NT2/D1 (cell line): ENCODE measurements at regions not wholly inside any gene's neighbourhood (a gene's known extent, or its start where the extent isn't known, plus 50 kb on each side); places are given as distances from the start of the nearest gene placed in this dataset.

Source experiments
- DNase-seq: peaks from one replicate; pipeline ENCODE4 v3.0.0-alpha.2; 2011; ENCODE audit warnings: low read depth, low spot score
- H3K27me3 ChIP-seq: 2 replicates; pipeline ENCODE4 v1.6.0; 2011; ENCODE audit warnings: mild to moderate bottlenecking; ENCODE audit not compliant: insufficient read length, insufficient read depth
- H3K36me3 ChIP-seq: 2 replicates; pipeline ENCODE4 v1.6.1; 2011; ENCODE audit warnings: mild to moderate bottlenecking, low read length, mixed read lengths; ENCODE audit not compliant: insufficient read depth, insufficient read length
- H3K4me1 ChIP-seq: 2 replicates; pipeline ENCODE4 v1.5.1; 2011; ENCODE audit not compliant: insufficient read depth, insufficient read length
- H3K4me3 ChIP-seq: 2 replicates; pipeline ENCODE4 v1.5.1; 2011; ENCODE audit warnings: low read depth; ENCODE audit not compliant: insufficient read length
- H3K9ac ChIP-seq: 2 replicates; pipeline ENCODE4 v1.6.0; 2011; ENCODE audit warnings: low read depth; ENCODE audit not compliant: insufficient read length
- H3K9me3 ChIP-seq: 2 replicates; pipeline ENCODE4 v1.5.1; 2011; ENCODE audit warnings: mild to moderate bottlenecking, low read length; ENCODE audit not compliant: insufficient read depth
- SUZ12 ChIP-seq: IDR thresholded peaks from 2 replicates; pipeline ENCODE4 v1.6.1; 2011; ENCODE audit not compliant: insufficient read length, insufficient read depth; ENCODE audit errors: extremely low read depth
- YY1 ChIP-seq: IDR thresholded peaks from 2 replicates; pipeline ENCODE4 v1.6.1; 2011; ENCODE audit not compliant: insufficient read length, insufficient read depth
- ZNF274 ChIP-seq: IDR thresholded peaks from 2 replicates; pipeline ENCODE4 v1.6.1; 2011; ENCODE audit warnings: mild to moderate bottlenecking, low read depth, low read length

DNA sequence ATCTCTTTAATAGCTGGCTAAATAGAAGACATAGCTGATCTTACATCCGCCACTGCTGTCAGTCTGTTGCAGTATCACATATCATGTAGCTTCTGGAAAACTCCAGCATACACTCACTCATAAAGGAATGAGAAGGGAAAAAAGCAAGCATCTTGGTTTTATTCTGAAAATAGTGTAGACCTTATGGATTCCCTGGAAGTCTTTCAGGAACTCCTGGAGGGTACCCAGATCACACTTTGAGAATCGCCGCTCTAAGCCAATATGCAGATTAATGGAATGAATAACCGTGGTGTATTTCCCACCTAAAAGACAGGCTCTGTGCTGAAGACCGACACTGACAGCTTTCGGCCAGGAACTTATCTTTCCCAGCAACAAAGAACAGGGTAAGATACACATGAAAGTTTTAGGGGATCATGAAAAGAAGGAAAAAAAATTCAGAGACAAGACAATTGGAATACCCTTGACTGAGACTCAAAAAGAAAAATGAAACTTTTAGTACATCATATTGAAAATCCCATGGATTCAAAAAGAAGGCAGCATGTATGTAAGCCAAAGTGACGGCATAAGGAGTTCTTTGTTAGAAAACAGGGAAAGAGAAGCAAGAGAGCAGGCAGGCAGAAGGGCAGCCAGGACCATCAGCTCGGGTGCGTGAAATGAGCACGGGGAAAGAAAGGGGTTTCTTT is 56.4 kb upstream of the SEC11C start:
- no peak overlapping the region for H3K9ac ChIP-seq
- no peaks in the 10 kb centered on the region for H3K36me3 ChIP-seq
- H3K27me3 ChIP-seq, result no peaks in the 10 kb centered on the region
- no peak for DNase-seq
- H3K9me3 ChIP-seq, result no peaks in the 10 kb centered on the region
- no peak overlapping the region for H3K4me3 ChIP-seq
- no peak for TF ChIP-seq YY1
- no peak for TF ChIP-seq SUZ12
- TF ChIP-seq ZNF274, result no peak
- no peaks in the 10 kb centered on the region for H3K4me1 ChIP-seq

DNA sequence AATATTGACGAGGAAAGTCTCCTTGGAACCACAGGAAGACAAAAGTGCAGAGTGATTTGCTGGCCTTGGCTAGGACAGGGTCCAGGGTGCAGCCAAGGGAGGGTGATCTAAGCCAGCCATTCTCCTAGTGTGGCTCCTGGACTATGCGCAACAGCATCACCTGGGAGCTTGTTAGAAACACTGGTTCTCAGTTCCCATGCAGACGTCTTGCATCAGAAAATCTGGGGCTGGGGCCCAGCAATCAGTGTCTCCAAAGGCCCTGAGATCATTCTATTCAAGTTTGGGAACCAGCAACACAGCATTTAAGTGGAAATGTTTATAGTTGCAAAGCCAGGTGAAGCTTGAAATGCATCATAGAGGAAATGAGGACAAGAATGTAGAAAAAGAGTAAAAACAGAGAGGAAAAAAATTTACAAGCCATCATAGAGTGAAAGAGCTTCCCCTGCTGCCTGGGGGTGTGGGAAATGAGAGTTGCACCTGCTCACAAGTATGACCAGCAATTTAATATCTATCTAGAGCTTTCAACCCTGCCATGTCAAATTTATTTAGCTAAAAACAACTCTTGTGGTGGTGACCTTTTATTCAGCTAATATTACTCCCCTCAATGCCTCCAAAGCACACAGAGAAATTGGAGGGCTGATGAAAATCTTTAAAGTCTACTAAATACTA is 54.4 kb upstream of the SEC11C start:
- Histone ChIP-seq H3K27me3 (no peaks in the 10 kb centered on the region), H3K9ac (no peak overlapping the region), H3K4me3 (no peak overlapping the region), H3K4me1 (no peaks in the 10 kb centered on the region), H3K9me3 (no peaks in the 10 kb centered on the region), H3K36me3 (no peaks in the 10 kb centered on the region)
- DNase-seq, result no peak
- TF ChIP-seq YY1, result no peak
- no peak for TF ChIP-seq ZNF274
- no peak for TF ChIP-seq SUZ12

DNA sequence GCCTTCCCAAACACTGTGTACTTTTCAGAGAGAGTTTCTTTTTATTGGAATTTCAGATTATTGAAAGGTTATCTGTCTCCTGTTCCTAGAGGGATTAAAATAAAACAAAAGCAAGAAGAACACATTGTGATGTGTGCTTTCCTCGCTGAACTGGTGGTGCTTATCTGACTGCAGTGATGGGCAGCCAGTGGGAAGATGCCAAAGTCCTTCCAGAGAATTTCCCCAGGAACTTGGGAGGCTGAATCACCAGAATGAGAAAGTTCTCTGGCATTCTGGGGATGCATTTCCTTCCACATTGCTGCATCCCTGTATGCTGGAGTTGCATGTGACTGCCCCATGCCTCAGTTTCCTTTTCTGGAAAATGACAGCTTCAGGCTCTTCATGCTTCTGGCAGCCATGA is 53.9 kb upstream of the SEC11C start:
- H3K4me3 ChIP-seq, result no peak overlapping the region
- no peaks in the 10 kb centered on the region for H3K27me3 ChIP-seq
- no peaks in the 10 kb centered on the region for H3K9me3 ChIP-seq
- H3K36me3 ChIP-seq, result no peaks in the 10 kb centered on the region
- H3K9ac ChIP-seq, result no peak overlapping the region
- TF ChIP-seq SUZ12 (no peak), YY1 (no peak), ZNF274 (no peak)
- peaks cover under 1% of the 10 kb centered on the region for H3K4me1 ChIP-seq
- DNase-seq, result no peak

DNA sequence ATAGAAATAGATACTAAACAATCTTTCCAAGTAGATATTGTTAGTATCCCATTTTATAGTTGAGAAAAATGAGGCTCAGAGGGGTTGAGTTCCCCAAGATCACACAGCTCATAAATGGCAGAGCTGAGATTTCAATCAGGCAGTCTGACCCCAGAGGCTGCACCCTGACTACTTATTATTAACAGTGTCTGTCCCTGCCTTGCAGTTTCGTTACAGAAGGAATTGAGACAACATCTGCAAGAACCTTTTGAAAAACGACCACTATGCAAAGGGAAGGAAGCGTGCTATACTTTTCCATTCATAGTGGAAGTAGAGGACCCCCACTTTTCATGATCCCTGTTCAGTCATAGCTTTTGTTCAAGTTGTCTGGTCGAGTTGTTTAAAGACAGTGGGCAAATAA is 53.2 kb upstream of the SEC11C start:
- Histone ChIP-seq H3K4me3 (no peak overlapping the region), H3K4me1 (peaks cover 3% of the 10 kb centered on the region), H3K9ac (no peak overlapping the region), H3K27me3 (no peaks in the 10 kb centered on the region), H3K36me3 (no peaks in the 10 kb centered on the region), H3K9me3 (no peaks in the 10 kb centered on the region)
- TF ChIP-seq YY1, result no peak
- DNase-seq, result no peak

DNA sequence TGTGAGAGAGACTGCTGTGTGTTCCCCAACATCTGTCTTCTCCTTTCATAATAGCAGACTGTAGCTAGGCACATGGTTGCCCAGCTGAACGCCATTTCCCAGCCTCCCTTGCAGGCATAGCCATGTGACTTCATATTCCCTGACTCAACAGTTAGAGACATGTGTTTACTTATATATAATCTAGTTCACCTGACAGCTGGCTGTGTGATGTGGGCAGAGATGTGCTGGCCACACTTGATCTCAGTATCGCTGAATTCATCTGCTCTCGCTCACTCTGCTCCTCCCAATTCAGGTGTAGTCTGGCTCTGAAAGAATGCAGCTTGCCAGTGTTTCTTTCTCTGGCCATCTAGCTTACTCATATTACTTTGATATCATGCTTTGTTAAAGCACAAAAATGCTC is 52.3 kb upstream of the SEC11C start:
- TF ChIP-seq YY1 (no peak), SUZ12 (no peak), ZNF274 (no peak)
- Histone ChIP-seq H3K9me3 (no peaks in the 10 kb centered on the region), H3K36me3 (no peaks in the 10 kb centered on the region), H3K27me3 (no peaks in the 10 kb centered on the region), H3K4me3 (no peak overlapping the region), H3K9ac (no peak overlapping the region), H3K4me1 (peaks cover 3% of the 10 kb centered on the region)
- DNase-seq, result no peak
